ENCODE measurements at regions not wholly inside any gene's neighbourhood (a gene's known extent, or its start where the extent isn't known, plus 50 kb on each side); places are given as distances from the start of the nearest gene placed in this dataset.

DNA sequence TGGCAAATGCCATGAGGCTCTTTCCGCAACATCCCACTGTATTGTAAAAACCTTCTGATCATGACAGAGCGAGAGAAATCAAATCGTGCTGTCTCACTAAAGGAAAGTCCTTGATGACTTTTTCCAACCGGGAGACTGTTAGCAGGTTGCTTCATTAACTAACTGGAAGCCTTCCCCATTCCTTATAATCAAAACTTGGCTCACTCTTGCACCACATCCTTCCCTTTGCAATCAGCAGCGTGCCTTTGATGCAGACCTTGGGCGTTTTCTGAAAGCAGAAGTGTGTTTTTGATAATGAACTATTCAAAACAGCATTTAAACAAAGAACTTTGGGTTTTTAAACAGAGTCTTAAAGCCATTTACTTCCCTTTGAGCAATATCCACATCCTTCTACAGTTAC is 96.2 kb upstream of the CNR1 start:
- TF ChIP-seq CTCF (IDR thresholded peaks at IDR 0.05; ENCODE audit: insufficient read depth, low read depth, low read length, missing control alignments): no peak
- H3K4me3 ChIP-seq (ENCODE audit: low read length): no peak overlapping the region
- no peak for DNase-seq (ENCODE audit: low read depth)

DNA sequence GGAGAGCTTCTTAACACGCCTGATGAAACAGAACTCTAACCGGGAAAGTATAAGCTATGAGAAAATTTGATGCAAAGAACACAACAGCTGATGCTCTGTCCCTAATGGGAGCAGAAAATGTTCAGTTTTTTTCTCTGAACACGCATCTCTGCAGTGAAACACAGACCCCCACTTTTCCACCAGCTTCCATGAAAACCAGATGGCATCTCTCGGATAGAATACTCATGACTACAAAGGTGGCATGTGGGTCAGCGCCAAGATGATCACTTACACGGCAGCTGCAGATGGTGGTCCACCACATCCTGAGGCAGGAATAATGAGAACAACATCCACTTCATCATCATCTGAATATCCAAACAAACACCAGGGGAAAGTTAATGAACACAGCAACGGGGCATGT is 85.2 kb upstream of the CNR1 start:
- H3K4me3 ChIP-seq (ENCODE audit: low read length): no peak overlapping the region
- TF ChIP-seq CTCF (IDR thresholded peaks at IDR 0.05; ENCODE audit: insufficient read depth, low read depth, low read length, missing control alignments): no peak
- DNase-seq (ENCODE audit: low read depth): no peak

GRCh38 chr6:88248709-88249321 is 82.7 kb upstream of the CNR1 start:
- H3K4me3 ChIP-seq (ENCODE audit: low read length): no peak overlapping the region
- TF ChIP-seq CTCF (IDR thresholded peaks at IDR 0.05; ENCODE audit: insufficient read depth, low read depth, low read length, missing control alignments): no peak
- DNase-seq (ENCODE audit: low read depth): no peak

GRCh38 chr6:88246654-88247053 is 80.5 kb upstream of the CNR1 start:
- TF ChIP-seq CTCF (IDR thresholded peaks at IDR 0.05; ENCODE audit: insufficient read depth, low read depth, low read length, missing control alignments): no peak

DNA sequence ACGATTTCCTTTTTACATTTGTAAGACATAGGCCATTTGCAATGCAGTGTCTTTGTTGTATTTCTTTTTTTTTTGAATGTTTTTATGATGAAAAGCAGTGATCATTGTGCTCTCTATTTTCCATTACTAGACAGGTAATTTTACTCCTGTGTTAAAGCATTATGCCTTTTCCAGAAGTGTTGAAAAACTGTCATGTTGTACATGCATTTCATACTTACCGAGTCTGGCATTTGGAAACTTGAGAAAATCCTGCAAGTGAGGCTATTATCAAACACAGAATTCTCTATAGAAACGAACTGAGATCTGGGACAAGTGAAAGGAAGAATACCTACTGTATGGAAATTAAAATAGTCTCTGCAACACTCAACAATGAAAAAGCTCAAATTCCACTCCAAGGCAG is 78.6 kb upstream of the CNR1 start:
- no peak overlapping the region for H3K4me3 ChIP-seq (ENCODE audit: low read length)
- TF ChIP-seq CTCF (IDR thresholded peaks at IDR 0.05; ENCODE audit: insufficient read depth, low read depth, low read length, missing control alignments): no peak
- no peak for DNase-seq (ENCODE audit: low read depth)

More at GRCh38 chr6:88246654-88247053, 80.5 kb upstream of the CNR1 start:
- H3K4me3 ChIP-seq (ENCODE audit: low read length): no peak overlapping the region
- DNase-seq (ENCODE audit: low read depth): no peak

GRCh38 chr6:88238901-88239300 is 72.8 kb upstream of the CNR1 start:
- no peak for TF ChIP-seq CTCF (IDR thresholded peaks at IDR 0.05; ENCODE audit: insufficient read depth, low read depth, low read length, missing control alignments)
- H3K4me3 ChIP-seq (ENCODE audit: low read length): no peak overlapping the region
- no peak for DNase-seq (ENCODE audit: low read depth)

GRCh38 chr6:88238065-88238464 is 71.9 kb upstream of the CNR1 start:
- peak; percentile 51 for TF ChIP-seq CTCF (IDR thresholded peaks at IDR 0.05; ENCODE audit: insufficient read depth, low read depth, low read length, missing control alignments)
- DNase-seq (ENCODE audit: low read depth): peak; percentile 59
- H3K4me3 ChIP-seq (ENCODE audit: low read length): no peak overlapping the region
